HEK293 (cell line): ENCODE measurements at regions not wholly inside any gene's neighbourhood (a gene's known extent, or its start where the extent isn't known, plus 50 kb on each side); places are given as distances from the start of the nearest gene placed in this dataset.

Source experiments
- CTCF ChIA-PET: fragments of 350-600 bp; formaldehyde crosslinking; extraction: SDS; loops from one replicate; lab custom pipeline; 2021; ENCODE audit warnings: antibody characterized with exemption; lab: Yijun Ruan, JAX
- POLR2A ChIA-PET: fragments of 300-600 bp; formaldehyde crosslinking; extraction: SDS; loops from one replicate; lab custom pipeline; 2020; ENCODE audit warnings: antibody characterized with exemption, inconsistent platforms; lab: Yijun Ruan, JAX
- H3K27ac ChIP-seq: fragments of 200-500 bp; sonication (Bioruptor generic); 2 replicates; pipeline ENCODE4 v1.5.1; 2014; ENCODE audit warnings: low read depth, low read length, control low read depth, inconsistent platforms; ENCODE audit errors: extremely low read depth
- H3K36me3 ChIP-seq, 2 experiments: fragments of 200-500 bp in 1 of 2; sonication (Bioruptor generic) in 1 of 2; 1 replicate in 1 of 2; 2 replicates in 1 of 2; pipeline ENCODE4 v1.5.1; 2014 to 2017; ENCODE audit warnings: inconsistent platforms in 2 of 2, low read length in 2 of 2; ENCODE audit not compliant: control insufficient read depth in 2 of 2, insufficient read depth in 1 of 2
- H3K4me1 ChIP-seq: fragments of 200-500 bp; sonication (Bioruptor generic); 2 replicates; pipeline ENCODE4 v1.5.1; 2014; ENCODE audit warnings: mild to moderate bottlenecking, low read length, inconsistent platforms; ENCODE audit not compliant: control insufficient read depth, insufficient read depth
- H3K4me3 ChIP-seq: 2 replicates; pipeline ENCODE4 v1.5.1; 2011; ENCODE audit warnings: low read depth, mild to moderate bottlenecking, control low read depth, low read length, moderate library complexity
- H3K9me3 ChIP-seq: fragments of 200-500 bp; sonication (Bioruptor generic); 2 replicates; pipeline ENCODE4 v1.5.1; 2014; ENCODE audit warnings: low read depth, low read length, inconsistent platforms; ENCODE audit not compliant: control insufficient read depth, insufficient read depth
- GLI4 ChIP-seq: fragments of 450-650 bp; formaldehyde crosslinking; IDR thresholded peaks from 2 replicates; pipeline ENCODE4 v1.5.1; 2016; ENCODE audit warnings: missing biosample characterization, missing genetic modification characterization
- INSM2 ChIP-seq: fragments of 450-650 bp; formaldehyde crosslinking; IDR thresholded peaks from 2 replicates; pipeline ENCODE4 v1.5.1; 2016; ENCODE audit warnings: missing biosample characterization, missing genetic modification characterization
- KLF9 ChIP-seq: fragments of 450-650 bp; formaldehyde crosslinking; IDR thresholded peaks from 2 replicates; pipeline ENCODE4 v1.5.1; 2016; ENCODE audit warnings: missing biosample characterization, missing genetic modification characterization, low read depth
- OVOL3 ChIP-seq: fragments of 450-650 bp; formaldehyde crosslinking; IDR thresholded peaks from 2 replicates; pipeline ENCODE4 v1.5.1; 2016; ENCODE audit warnings: missing biosample characterization, missing genetic modification characterization
- PRDM4 ChIP-seq: fragments of 450-650 bp; formaldehyde crosslinking; IDR thresholded peaks from 2 replicates; pipeline ENCODE4 v1.5.1; 2017; ENCODE audit warnings: missing biosample characterization, missing genetic modification characterization
- SP2 ChIP-seq: fragments of 450-650 bp; formaldehyde crosslinking; IDR thresholded peaks from 2 replicates; pipeline ENCODE4 v1.5.1; 2016; ENCODE audit warnings: missing biosample characterization, missing genetic modification characterization
- SP7 ChIP-seq: fragments of 450-650 bp; formaldehyde crosslinking; IDR thresholded peaks from 2 replicates; pipeline ENCODE4 v1.5.1; 2016; ENCODE audit warnings: missing biosample characterization, missing genetic modification characterization
- TCF7L2 ChIP-seq: IDR thresholded peaks from 2 replicates; pipeline ENCODE4 v1.6.1; 2011; ENCODE audit warnings: low read depth, mild to moderate bottlenecking, inconsistent platforms, low read length, moderate library complexity, borderline replicate concordance
- ZBTB26 ChIP-seq: fragments of 450-650 bp; formaldehyde crosslinking; optimal IDR thresholded peaks from 2 replicates; pipeline ENCODE3; 2016; ENCODE audit warnings: missing biosample characterization, mild to moderate bottlenecking, missing genetic modification characterization
- ZIC2 ChIP-seq: fragments of 450-650 bp; formaldehyde crosslinking; IDR thresholded peaks from 2 replicates; pipeline ENCODE4 v1.5.1; 2016; ENCODE audit warnings: missing biosample characterization, missing genetic modification characterization
- ZNF140 ChIP-seq: fragments of 450-650 bp; formaldehyde crosslinking; IDR thresholded peaks from 2 replicates; pipeline ENCODE4 v1.5.1; 2016; ENCODE audit warnings: missing biosample characterization, missing genetic modification characterization
- ZNF148 ChIP-seq: fragments of 450-650 bp; formaldehyde crosslinking; IDR thresholded peaks from 2 replicates; pipeline ENCODE4 v1.5.0; 2017; ENCODE audit warnings: missing biosample characterization, missing genetic modification characterization, borderline replicate concordance
- ZNF16 ChIP-seq: fragments of 450-650 bp; formaldehyde crosslinking; IDR thresholded peaks from 2 replicates; pipeline ENCODE4 v1.5.1; 2016; ENCODE audit warnings: low read depth, missing biosample characterization, missing genetic modification characterization
- ZNF19 ChIP-seq: fragments of 450-650 bp; formaldehyde crosslinking; IDR thresholded peaks from 2 replicates; pipeline ENCODE4; 2016; ENCODE audit warnings: missing biosample characterization, missing genetic modification characterization, low read depth
- ZNF274 ChIP-seq, 2 experiments: fragments of 200-500 bp in 1 of 2; fragments of 450-650 bp in 1 of 2; sonication (Bioruptor generic) in 1 of 2; formaldehyde crosslinking in 1 of 2; IDR thresholded peaks; 2 replicates each; pipeline versions ENCODE4 v1.5.1 to v1.6.1; 2014 to 2016; ENCODE audit warnings: borderline replicate concordance in 1 of 2, inconsistent platforms in 1 of 2, low read length in 1 of 2, missing biosample characterization in 1 of 2, missing genetic modification characterization in 1 of 2
- ZNF302 ChIP-seq: fragments of 450-650 bp; formaldehyde crosslinking; IDR thresholded peaks from 2 replicates; pipeline ENCODE4 v1.5.1; 2016; ENCODE audit warnings: missing biosample characterization, missing genetic modification characterization, low read depth
- ZNF354C ChIP-seq: fragments of 450-650 bp; formaldehyde crosslinking; IDR thresholded peaks from 2 replicates; pipeline ENCODE4 v1.5.1; 2016; ENCODE audit warnings: missing biosample characterization, missing genetic modification characterization, low read depth, borderline replicate concordance
- ZNF48 ChIP-seq: fragments of 450-650 bp; formaldehyde crosslinking; IDR thresholded peaks from 2 replicates; pipeline ENCODE4 v1.5.1; 2016; ENCODE audit warnings: missing biosample characterization, missing genetic modification characterization
- ZNF548 ChIP-seq: fragments of 450-650 bp; formaldehyde crosslinking; IDR thresholded peaks from 2 replicates; pipeline ENCODE4 v1.5.1; 2016; ENCODE audit warnings: missing biosample characterization, missing genetic modification characterization
- ZNF571 ChIP-seq: fragments of 450-650 bp; formaldehyde crosslinking; IDR thresholded peaks from 2 replicates; pipeline ENCODE4 v1.5.0; 2017; ENCODE audit warnings: missing biosample characterization, missing genetic modification characterization
- ZNF580 ChIP-seq: fragments of 450-650 bp; formaldehyde crosslinking; IDR thresholded peaks from 2 replicates; pipeline ENCODE4 v1.5.1; 2016; ENCODE audit warnings: missing biosample characterization, missing genetic modification characterization
- ZNF785 ChIP-seq: fragments of 450-650 bp; formaldehyde crosslinking; IDR thresholded peaks from 2 replicates; pipeline ENCODE4 v1.5.1; 2016; ENCODE audit warnings: missing biosample characterization, missing genetic modification characterization
- ZSCAN4 ChIP-seq: fragments of 450-650 bp; formaldehyde crosslinking; IDR thresholded peaks from 2 replicates; pipeline ENCODE4 v1.5.1; 2017; ENCODE audit warnings: missing biosample characterization, missing genetic modification characterization

- CTCF ChIA-PET, result no interaction called here
- POLR2A ChIA-PET, result no interaction called here
- Histone ChIP-seq H3K36me3 (no peaks in the 10 kb centered on the region), H3K27ac (no peak overlapping the region), H3K4me1 (no peaks in the 10 kb centered on the region), H3K4me3 (no peak overlapping the region), H3K9me3 (no peaks in the 10 kb centered on the region)
- TF ChIP-seq ZNF140 (tag by site-specific recombination) (no peak), ZNF19 (tag by site-specific recombination) (no peak), OVOL3 (tag by site-specific recombination) (no peak), TCF7L2 (no peak), ZNF571 (tag by site-specific recombination) (no peak), SP2 (tag by site-specific recombination) (no peak), INSM2 (tag by site-specific recombination) (no peak), GLI4 (tag by site-specific recombination) (no peak), ZNF48 (tag by site-specific recombination) (no peak), ZSCAN4 (no peak), ZNF148 (tag by site-specific recombination) (no peak)
These were observed 146.0 kb downstream of the PTCHD4 start for GRCh38 chr6:47964969-47965368.

GRCh38 chr6:47952640-47953039, 158.4 kb downstream of the PTCHD4 start:
- POLR2A ChIA-PET, result no interaction called here
- no peak overlapping the region for H3K4me3 ChIP-seq
- TF ChIP-seq KLF9 (tag by site-specific recombination), result no peak
- TF ChIP-seq ZNF354C (tag by site-specific recombination), result no peak
- TF ChIP-seq ZNF274 (IDR thresholded peaks at IDR 0.05; ENCODE audit: low read length), result no peak
- TF ChIP-seq ZNF274 (tag by site-specific recombination; IDR thresholded peaks at IDR 0.05; ENCODE audit: borderline replicate concordance), result no peak
- H3K4me1 ChIP-seq, result no peaks in the 10 kb centered on the region
- no peaks in the 10 kb centered on the region for H3K36me3 ChIP-seq
- H3K9me3 ChIP-seq, result no peaks in the 10 kb centered on the region
- CTCF ChIA-PET, result no interaction called here
- no peak overlapping the region for H3K27ac ChIP-seq

GRCh38 chr6:47944846-47945245, 163.0 kb downstream of the OPN5 start:
- H3K9me3 ChIP-seq, result no peaks in the 10 kb centered on the region
- no peaks in the 10 kb centered on the region for H3K36me3 ChIP-seq
- H3K4me3 ChIP-seq, result no peak overlapping the region
- H3K27ac ChIP-seq, result no peak overlapping the region
- ChIA-PET CTCF (no interaction called here), POLR2A (no interaction called here)
- H3K4me1 ChIP-seq, result no peaks in the 10 kb centered on the region
- TF ChIP-seq ZNF785 (tag by site-specific recombination) (no peak), ZNF580 (tag by site-specific recombination) (no peak), ZNF302 (tag by site-specific recombination) (no peak), ZNF16 (no peak), ZBTB26 (tag by site-specific recombination) (no peak), SP7 (no peak), ZNF548 (tag by site-specific recombination) (no peak), KLF9 (tag by site-specific recombination) (no peak), PRDM4 (no peak), ZIC2 (tag by site-specific recombination) (no peak)
